OCI-LY1 (cell line): ENCODE measurements at regions not wholly inside any gene's neighbourhood (a gene's known extent, or its start where the extent isn't known, plus 50 kb on each side); places are given as distances from the start of the nearest gene placed in this dataset.

Experiments
- H2AFZ ChIP-seq: fragments of 200-600 bp; sonication (generic), shearing (Covaris generic); 2 replicates; pipeline ENCODE4 v1.6.0; 2014; ENCODE audit warnings: antibody characterized with exemption, mild to moderate bottlenecking, low read length
- H3F3A ChIP-seq: fragments of 200-600 bp; sonication (generic), shearing (Covaris generic); 2 replicates; pipeline ENCODE4 v1.6.0; 2014; ENCODE audit warnings: mild to moderate bottlenecking, antibody characterized with exemption, low read length, moderate library complexity; ENCODE audit not compliant: insufficient read depth
- H3K27ac ChIP-seq: fragments of 200-600 bp; sonication (generic); 2 replicates; pipeline ENCODE4 v1.5.1; 2014; ENCODE audit warnings: low read length, mixed run types, mild to moderate bottlenecking, low read depth; ENCODE audit not compliant: poor library complexity, severe bottlenecking
- H3K27me3 ChIP-seq: fragments of 200-600 bp; sonication (generic); 2 replicates; pipeline ENCODE4 v1.6.0; 2014; ENCODE audit warnings: antibody characterized with exemption, mild to moderate bottlenecking, low read length, moderate library complexity; ENCODE audit not compliant: insufficient read depth
- H3K36me3 ChIP-seq: fragments of 200-600 bp; sonication (generic); 2 replicates; pipeline ENCODE4 v1.6.1; 2014; ENCODE audit warnings: mild to moderate bottlenecking, antibody characterized with exemption, low read length, moderate library complexity, mixed read lengths; ENCODE audit not compliant: insufficient read depth
- H3K4me1 ChIP-seq: fragments of 200-600 bp; sonication (generic); 2 replicates; pipeline ENCODE4 v1.5.1; 2014; ENCODE audit warnings: mild to moderate bottlenecking, low read length, moderate library complexity; ENCODE audit not compliant: insufficient read depth, severe bottlenecking
- H3K4me2 ChIP-seq: fragments of 200-600 bp; sonication (generic), shearing (Covaris generic); 2 replicates; pipeline ENCODE4 v1.6.1; 2014; ENCODE audit warnings: low read length
- H3K4me3 ChIP-seq: fragments of 200-600 bp; sonication (generic); 2 replicates; pipeline ENCODE4 v1.5.1; 2014; ENCODE audit warnings: low read length, low read depth, mild to moderate bottlenecking, mixed read lengths; ENCODE audit not compliant: poor library complexity, severe bottlenecking
- H3K79me2 ChIP-seq: fragments of 200-600 bp; shearing (Covaris generic); 2 replicates; pipeline ENCODE4 v1.6.1; 2016; ENCODE audit warnings: mixed run types, low read length, mixed read lengths; ENCODE audit not compliant: insufficient read depth
- H3K9ac ChIP-seq: fragments of 200-600 bp; sonication (generic), shearing (Covaris generic); 2 replicates; pipeline ENCODE4 v1.6.1; 2014; ENCODE audit warnings: mild to moderate bottlenecking, low read length, mixed read lengths
- H3K9me2 ChIP-seq: fragments of 200-600 bp; sonication (generic), shearing (Covaris generic); 2 replicates; pipeline ENCODE4 v1.6.1; 2014; ENCODE audit warnings: low read depth, mild to moderate bottlenecking, low read length, mixed read lengths
- H3K9me3 ChIP-seq: fragments of 200-600 bp; shearing (Covaris generic); 2 replicates; pipeline ENCODE4 v1.6.1; 2014; ENCODE audit warnings: low read length, mixed read lengths
- H4K20me1 ChIP-seq: fragments of 200-600 bp; sonication (generic), shearing (Covaris generic); 2 replicates; pipeline ENCODE4 v1.6.0; 2016; ENCODE audit warnings: mild to moderate bottlenecking, low read length; ENCODE audit not compliant: insufficient read depth
- CTCF ChIP-seq: fragments of 200-600 bp; sonication (generic), shearing (Covaris generic); IDR thresholded peaks from 2 replicates; pipeline ENCODE4 v1.5.1; 2017; ENCODE audit warnings: mild to moderate bottlenecking, antibody characterized with exemption, low read length, moderate library complexity, mixed read lengths
- EZH2 ChIP-seq: fragments of 200-600 bp; sonication (generic), shearing (Covaris generic); IDR thresholded peaks from 2 replicates; pipeline ENCODE4 v1.8.0; 2017; ENCODE audit warnings: borderline replicate concordance, mixed run types, mild to moderate bottlenecking, antibody characterized with exemption, low read length, moderate library complexity, mixed read lengths

- no peaks in the 10 kb centered on the region for H3K4me1 ChIP-seq
- H3K79me2 ChIP-seq: no peaks in the 10 kb centered on the region
- H3K36me3 ChIP-seq: no peaks in the 10 kb centered on the region
- no peaks in the 10 kb centered on the region for H3K27me3 ChIP-seq
- no peaks in the 10 kb centered on the region for H3K9me2 ChIP-seq
- no peaks in the 10 kb centered on the region for H3F3A ChIP-seq
- no peak overlapping the region for H2AFZ ChIP-seq
- no peaks in the 10 kb centered on the region for H4K20me1 ChIP-seq
- no peaks in the 10 kb centered on the region for H3K9me3 ChIP-seq
- no peak overlapping the region for H3K4me2 ChIP-seq
- H3K4me3 ChIP-seq: no peak overlapping the region
- H3K9ac ChIP-seq: no peak overlapping the region
- H3K27ac ChIP-seq: no peak overlapping the region
- TF ChIP-seq EZH2 (no peak), CTCF (no peak)
Observed at GRCh38 chr2:12883906-12884305, 167.2 kb downstream of the TRIB2 start.

- H3K9me2 ChIP-seq: no peaks in the 10 kb centered on the region
- H4K20me1 ChIP-seq: no peaks in the 10 kb centered on the region
- H3K4me2 ChIP-seq: no peak overlapping the region
- no peak overlapping the region for H3K27ac ChIP-seq
- no peak overlapping the region for H2AFZ ChIP-seq
- TF ChIP-seq CTCF: no peak
- no peak for TF ChIP-seq EZH2
- no peaks in the 10 kb centered on the region for H3K9me3 ChIP-seq
- H3K36me3 ChIP-seq: no peaks in the 10 kb centered on the region
- no peaks in the 10 kb centered on the region for H3K27me3 ChIP-seq
- H3K4me1 ChIP-seq: no peaks in the 10 kb centered on the region
- no peak overlapping the region for H3K4me3 ChIP-seq
- H3F3A ChIP-seq: no peaks in the 10 kb centered on the region
- H3K9ac ChIP-seq: no peak overlapping the region
- H3K79me2 ChIP-seq: no peaks in the 10 kb centered on the region
Observed at GRCh38 chr2:12884713-12885282, 168.1 kb downstream of the TRIB2 start.

GRCh38 chr2:12890066-12890465 lies 173.3 kb downstream of the TRIB2 start:
- H2AFZ ChIP-seq: no peak overlapping the region
- TF ChIP-seq CTCF: no peak
- TF ChIP-seq EZH2: no peak
- no peak overlapping the region for H3K9ac ChIP-seq
- H3K9me2 ChIP-seq: no peaks in the 10 kb centered on the region
- H4K20me1 ChIP-seq: no peaks in the 10 kb centered on the region
- no peaks in the 10 kb centered on the region for H3K9me3 ChIP-seq
- no peaks in the 10 kb centered on the region for H3F3A ChIP-seq
- H3K36me3 ChIP-seq: no peaks in the 10 kb centered on the region
- H3K4me1 ChIP-seq: no peaks in the 10 kb centered on the region
- H3K27me3 ChIP-seq: no peaks in the 10 kb centered on the region
- no peak overlapping the region for H3K4me3 ChIP-seq
- H3K4me2 ChIP-seq: no peak overlapping the region
- no peak overlapping the region for H3K27ac ChIP-seq
- H3K79me2 ChIP-seq: no peaks in the 10 kb centered on the region
